NCI-H2107 (cell line): ENCODE measurements at regions not wholly inside any gene's neighbourhood (a gene's known extent, or its start where the extent isn't known, plus 50 kb on each side); places are given as distances from the start of the nearest gene placed in this dataset.

Experiments
- DNase-seq: peaks from one replicate; lab custom pipeline; 2025; lab: John Stamatoyannopoulos, UW

DNA sequence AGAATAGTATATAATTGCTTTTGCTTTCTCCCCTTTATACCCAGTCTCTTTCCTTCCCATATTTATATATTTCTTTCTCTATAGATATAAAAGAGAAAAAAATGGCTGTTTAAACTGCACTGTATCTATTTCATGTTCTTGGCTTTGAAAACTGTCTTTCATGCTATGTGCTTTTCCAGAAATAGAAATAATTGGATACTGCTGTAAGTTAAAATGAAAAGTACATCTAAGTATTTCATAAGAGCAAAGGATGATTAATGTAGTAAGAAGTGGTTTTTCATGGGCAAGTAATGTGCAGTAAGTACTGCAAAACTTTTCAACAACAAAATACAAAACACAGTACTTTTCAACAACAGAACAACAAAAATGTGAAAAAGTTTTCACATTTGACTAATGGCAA lies 237.9 kb downstream of the SNCA start:
- no peak for DNase-seq

DNA sequence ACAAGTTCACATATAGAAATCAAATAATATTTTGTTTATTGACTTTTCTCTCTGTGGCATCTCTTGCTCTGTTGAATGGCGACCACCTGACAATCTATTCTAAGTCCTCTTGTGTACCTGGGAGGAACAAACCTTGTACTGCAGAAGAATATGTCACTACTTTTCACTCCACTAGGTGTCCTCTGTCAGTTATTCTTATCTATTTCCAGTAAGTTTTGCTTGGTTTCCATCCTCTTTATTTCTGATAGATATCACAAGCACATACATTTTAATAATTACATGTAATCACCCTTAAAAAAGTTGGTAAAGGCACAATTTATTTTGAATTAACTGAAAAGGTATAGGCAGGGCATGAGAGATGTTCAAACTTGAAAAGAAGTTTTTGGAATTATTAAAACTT lies 238.4 kb downstream of the SNCA start:
- DNase-seq: no peak

DNA sequence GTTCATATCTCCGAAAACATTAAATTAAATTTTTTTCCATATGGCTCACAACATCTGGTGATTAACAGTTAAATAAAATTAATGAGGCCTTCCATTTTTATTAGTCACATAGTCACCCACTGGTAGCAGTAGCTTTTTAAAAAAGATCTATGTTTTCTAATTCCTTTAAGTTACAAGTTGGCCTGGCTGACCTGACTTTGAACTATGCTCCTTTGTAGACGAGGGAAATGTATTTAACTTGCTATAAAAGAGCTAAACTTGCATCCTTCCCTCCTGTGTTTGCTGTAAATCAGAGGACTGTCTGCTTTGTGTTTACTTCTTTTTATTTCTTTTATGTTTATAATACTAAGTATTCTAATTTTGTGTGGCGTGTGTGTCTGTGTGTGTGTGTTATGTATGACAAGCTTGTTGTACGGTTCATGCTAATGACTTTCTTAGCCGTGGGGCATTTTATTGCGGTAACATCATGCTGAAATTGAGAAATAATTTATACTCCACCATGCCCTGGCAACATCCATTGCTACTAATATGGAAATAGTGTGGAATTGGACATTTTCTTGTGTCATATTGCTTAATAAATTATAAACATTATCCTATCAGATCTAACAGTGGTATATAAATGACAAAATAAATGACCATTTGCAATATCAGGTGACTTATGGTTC lies 241.7 kb downstream of the SNCA start:
- DNase-seq: no peak

DNA sequence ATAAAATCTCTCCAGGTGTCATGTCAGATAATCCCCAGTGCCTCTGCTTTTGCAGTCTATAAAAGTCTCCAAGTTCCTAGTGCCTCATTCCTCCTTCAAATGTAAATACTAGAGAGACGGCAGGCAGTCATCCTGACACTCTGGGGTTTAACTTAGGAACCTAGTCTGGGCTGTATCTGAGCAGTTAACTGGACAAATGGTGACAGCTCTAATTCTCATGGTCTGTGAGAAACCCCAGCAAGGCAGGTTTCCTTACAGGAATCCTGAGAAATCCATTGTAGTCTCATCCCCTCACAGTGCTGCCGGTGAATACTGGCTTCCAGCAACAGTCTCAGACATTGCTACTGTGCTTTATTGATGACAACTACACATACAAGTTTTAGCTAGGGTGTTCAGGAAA lies 246.8 kb downstream of the SNCA start:
- no peak for DNase-seq

DNA sequence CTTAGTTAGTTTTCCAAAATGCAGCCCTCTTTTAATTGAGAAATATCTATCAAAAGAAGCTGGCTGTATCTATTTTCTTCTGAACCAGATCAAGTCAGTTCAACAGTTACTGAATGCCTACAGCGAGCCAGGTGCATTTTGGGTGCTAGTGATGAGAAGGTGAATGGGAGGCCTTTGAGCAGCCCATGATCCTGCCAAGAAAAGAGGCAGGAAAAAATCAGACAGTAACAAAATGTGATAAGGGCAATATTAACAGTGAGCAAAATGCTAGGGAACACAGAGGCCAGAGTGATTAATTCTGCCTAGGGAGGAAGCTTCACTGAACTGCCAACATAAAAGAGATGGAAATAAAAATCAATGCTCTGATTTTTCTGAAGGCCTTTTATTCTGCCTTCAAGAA lies 248.5 kb downstream of the SNCA start:
- DNase-seq: no peak

DNA sequence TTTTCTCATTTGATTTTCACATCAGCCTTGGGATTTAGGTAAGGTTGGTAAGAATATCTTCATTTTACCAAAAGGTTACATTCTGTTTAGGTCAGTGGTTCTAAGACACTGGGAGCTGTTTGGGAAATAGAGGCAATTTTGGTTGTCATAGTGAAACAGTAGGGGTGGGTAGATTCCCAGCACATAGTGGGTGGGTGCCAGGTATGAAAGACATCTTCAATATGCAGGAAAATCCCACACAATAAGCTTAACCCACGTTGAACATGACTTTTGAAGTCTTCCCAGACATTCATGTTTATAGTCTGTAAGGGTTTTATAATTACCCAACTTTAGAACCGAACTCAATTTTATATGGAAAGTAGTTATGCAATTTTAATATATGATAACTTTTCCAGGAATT lies 249.6 kb downstream of the SNCA start:
- DNase-seq: no peak

DNA sequence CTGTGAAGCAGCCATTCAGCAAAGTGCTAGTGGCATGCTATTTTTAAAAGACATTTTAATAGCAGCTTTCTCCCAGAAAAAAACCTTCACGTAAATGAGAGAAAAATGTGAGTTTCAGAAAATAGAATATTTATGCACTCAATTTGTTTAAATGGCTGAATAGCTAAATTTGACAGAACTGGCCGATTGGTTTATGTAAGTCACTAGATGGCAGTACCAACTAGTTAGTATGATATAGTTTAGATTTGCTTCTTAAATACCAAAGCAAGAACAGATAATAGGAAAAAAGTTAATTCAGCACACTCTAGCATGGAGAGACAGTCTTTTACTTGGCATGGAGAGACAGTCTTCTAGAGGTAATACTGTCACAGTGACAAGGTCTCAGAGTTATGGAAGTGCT lies 250.1 kb downstream of the SNCA start:
- no peak for DNase-seq

DNA sequence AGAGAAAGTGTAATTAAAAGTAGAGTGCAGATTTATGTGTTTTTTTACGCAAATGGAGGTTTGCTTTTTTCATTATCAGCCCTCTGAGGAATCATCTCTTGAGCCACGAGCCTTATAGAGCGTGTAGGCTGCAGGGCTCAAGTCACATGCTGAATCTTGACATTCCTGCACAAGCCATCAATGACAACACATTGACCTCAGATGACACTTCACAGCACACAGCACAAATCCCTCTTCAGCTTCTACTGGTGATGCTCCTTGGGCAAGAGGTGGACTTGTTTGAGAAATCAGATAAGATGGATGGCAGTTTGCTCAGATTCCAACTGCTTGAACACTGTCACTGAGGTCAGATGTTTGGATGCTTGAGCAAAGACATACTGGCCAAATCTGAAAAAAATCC lies 250.6 kb downstream of the SNCA start:
- no peak for DNase-seq

DNA sequence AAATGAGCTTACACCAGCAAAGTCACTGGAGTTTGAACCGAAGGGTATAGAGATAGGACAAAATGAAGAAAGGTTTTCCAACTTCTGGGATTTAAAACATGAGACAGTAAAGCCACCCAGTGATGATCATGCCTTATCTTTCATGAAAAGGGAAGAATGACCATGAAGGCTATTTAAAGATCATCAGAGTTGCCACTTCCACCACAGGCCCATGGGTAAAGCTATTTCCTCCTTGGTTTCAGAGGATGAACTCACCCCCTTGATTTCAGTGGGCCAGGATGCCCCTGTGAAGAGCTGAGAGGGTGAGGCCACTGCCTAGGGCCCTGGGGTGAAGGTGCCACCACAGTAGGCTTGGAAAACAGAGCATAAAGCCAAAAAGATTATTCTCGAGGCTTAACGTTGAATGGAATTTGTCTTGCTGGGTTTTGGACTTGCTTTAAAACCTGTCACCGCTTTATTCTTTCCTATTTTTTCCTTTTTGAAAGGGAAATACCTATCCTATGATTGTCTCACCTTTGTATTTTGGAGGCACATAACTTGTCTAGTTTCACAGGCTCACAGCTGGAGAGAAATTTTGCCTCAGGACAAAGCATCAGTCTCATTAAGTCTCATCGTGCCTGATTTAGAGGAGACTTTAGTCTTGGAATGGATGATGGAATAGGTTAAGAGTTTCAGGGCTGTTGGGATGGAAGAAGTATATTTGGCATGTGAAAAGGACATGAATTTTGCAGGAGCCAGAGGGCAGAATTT lies 254.0 kb downstream of the SNCA start:
- DNase-seq: no peak

DNA sequence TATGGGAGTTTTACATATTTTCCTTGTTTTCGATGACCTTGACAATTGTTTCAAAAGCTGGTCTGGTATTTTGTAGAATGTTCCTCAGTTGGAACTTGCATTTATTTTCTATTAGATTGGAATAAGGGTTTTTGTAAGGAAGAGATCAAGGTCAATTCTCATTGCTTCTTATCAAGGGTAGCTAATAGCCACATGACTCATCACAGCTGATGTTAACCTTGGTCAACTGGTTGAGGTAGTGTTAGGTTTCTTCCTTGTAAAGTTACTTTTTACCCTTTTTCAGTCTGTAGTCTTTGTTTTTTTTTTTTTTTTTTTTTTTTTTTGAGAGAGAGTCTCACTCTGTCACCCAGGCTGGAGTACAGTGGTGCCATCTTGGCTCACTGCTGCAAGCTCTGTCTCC lies 257.2 kb downstream of the SNCA start:
- no peak for DNase-seq

DNA sequence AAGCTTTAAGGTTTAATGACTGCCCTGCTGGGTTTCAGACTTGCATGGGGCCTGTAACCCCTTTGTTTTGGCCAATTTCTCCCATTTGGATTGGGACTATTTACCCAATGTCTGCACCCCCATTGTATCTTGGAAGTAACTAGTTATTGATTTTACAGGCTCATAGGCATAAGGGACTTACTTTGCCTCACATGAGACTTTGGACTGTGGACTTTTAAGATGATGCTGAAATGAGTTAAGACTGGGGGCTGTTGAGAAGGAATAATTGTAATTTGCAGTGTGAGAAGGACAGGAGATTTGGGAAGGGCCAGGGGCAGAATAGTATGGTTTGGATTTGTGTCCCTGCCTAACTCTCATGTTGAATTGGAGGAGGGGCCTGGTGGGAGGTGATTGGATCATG lies 260.7 kb downstream of the SNCA start:
- no peak for DNase-seq

DNA sequence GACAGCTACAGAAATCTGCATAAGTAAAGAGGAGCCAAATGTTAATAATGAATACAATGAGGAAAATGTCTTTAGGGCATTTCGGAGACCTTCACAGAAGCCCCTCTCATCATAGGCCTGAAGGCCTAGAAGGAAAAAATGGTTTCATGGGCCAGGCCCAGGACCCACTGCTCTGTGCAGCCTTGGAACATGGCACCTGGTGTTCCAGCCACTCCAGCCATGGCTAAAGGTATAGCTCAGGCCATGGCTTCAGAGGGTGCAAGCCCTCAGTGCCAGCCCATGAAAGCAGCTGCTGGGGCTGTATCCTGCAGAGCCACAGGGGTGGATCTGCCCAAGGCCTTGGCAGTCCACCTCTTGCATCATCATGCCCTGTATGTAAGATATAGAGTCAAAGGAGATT lies 261.1 kb downstream of the SNCA start:
- no peak for DNase-seq

DNA sequence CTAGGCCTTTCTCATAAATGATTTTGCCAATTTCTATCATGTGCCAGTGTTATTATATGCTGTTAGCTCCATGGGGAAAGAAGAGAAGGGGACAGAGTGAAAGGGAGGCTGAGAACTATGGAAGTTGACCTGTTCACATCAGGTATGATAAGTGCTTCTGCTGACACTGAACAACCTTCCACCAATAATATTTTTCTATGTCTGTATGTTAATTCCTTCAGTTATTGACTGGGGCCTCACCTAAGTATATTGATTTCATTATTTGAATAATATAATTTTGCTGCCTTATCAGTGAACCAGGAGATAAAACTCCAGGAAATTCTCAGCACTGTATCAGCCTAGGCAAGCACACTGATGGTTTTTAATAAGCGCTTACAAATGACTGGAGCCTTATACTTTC lies 262.8 kb downstream of the SNCA start:
- no peak for DNase-seq

DNA sequence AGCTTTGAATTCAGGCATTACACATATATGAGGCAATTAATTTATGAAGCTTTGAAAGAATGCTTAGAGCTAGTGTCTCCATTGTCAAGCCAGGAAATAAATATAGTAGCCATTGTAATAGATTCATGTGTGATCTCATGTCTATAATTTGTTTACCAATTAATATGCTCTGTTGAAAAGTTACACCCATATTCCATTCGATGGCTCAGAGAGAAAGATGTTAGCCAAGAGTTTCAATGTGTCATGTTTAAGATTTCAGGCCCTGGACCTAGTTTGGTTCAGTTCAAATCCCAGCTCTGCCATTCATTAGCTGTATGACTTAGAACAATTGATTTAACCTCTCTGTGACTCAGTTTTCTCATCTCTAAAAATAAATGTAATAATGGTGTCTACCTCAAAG lies 263.3 kb downstream of the SNCA start:
- no peak for DNase-seq

DNA sequence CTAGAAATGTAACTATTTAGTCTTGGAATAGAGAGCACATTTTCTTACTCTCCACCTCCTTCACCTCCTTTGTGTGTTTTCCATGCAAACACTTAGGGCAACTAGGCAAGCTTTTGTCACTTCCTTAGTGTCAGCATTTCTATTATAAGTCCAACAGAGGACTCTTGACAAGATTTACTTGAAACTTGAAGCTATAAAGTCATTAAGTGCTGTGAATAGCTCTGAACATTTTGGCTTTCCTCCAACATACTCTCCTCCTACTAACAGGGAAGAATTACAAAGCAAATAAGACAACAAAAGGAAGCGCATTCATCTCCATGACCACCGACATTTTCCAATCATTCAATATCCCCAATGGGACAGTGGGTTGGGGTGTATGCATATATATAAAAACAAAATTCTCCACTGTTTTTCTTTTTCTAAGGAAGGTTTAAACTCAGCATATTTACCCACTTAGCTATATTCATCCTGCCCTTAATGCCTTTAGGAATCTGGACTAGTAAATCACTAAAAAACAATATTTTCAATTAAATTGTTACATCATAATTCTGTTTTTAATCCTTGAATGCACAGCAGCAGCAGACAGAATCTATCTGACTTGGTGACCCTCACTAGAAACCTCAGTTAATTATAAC lies 264.6 kb downstream of the SNCA start:
- peak; percentile 33 for DNase-seq

DNA sequence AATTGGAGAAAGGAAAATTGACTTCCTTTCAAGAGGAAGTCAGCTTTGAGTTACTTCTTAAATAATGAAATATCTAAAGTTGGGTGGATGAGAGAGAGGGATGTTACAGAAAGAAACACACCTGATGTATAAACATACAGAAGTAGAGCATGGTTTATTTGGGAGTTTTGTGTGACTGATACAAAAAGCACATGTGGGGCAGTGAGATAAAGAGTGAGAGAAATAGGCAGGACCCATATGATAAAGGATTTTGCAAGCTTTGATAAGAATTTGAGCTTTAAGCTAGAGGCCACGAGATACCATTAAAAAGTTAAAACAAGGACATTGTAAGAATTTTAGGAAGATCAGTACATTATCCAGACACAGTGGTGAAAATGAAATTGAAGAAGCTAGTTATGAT lies 263.3 kb upstream of the GPRIN3 start:
- no peak for DNase-seq

DNA sequence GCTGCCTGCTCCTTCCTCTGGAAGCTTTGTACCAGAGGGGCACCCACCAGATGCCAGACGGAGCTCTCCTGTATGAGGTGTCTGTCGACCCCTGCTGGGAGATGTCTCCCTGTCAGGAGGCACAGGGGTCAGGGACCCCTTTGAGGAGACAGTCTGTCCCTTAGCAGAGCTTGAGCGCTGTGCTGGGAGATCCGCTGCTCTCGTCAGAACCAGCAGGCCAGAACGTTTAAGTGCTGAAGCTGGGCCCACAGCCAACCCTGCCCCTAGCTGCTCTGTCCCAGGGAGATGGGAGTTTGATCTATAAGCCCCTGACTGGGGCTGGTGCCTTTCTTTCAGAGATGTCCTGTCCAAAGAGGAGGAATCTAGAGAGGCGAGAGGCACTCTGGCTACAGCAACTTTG lies 260.3 kb upstream of the GPRIN3 start:
- DNase-seq: no peak

DNA sequence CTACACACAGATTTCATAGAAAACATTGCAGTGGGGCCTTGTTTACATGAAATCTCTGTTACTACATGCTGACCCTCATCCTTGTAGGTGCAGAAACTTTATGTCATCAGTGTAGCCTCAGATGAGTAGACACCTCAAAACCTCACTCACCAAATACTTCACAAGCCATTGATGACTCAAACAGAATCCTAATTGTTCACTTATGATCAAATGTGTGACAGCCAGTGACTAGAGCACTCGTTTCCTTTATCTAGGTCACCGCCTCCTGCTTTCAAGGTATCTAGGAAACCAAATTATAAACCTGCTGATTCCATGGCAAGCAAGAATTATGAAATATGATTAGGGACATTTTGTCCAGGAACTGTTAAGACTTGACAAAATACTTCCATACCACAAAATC lies 255.8 kb upstream of the GPRIN3 start:
- DNase-seq: no peak

DNA sequence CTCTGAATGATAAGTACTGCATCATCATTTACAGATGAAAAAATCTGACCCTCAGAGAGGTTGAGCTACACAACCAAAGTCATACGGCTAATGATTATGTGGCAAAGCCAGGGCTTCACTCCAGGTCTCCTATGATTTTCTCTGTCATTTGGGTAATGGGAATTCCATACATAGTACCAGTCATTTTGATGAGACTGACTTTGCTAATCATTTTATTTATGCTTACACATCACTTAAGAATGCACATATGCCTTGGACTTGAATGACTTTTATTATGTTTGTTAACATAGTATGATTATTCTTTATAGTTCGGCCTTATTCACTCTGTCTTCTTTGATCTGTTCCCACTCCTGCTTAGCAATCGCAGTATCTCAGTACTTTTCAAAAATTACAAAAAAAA lies 255.1 kb upstream of the GPRIN3 start:
- no peak for DNase-seq

DNA sequence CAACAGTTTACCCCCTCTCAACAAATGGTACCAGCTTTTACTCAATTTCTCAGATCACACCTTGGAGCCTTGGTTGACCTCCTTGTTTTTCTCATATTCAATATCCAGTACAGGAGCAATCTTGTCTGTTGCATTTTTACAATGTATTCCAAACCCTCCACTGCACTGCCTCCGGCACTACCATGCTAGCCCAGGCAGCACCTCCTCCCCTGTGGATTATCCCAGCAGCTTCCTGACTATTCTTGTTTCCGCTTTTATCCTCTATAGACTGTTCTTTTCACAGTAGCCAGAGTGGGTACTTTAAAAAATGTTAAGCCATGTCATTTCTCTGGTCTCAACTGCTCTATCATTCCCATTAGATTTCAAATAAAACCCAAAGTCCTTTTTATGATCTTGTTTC lies 253.4 kb upstream of the GPRIN3 start:
- DNase-seq: no peak

DNA sequence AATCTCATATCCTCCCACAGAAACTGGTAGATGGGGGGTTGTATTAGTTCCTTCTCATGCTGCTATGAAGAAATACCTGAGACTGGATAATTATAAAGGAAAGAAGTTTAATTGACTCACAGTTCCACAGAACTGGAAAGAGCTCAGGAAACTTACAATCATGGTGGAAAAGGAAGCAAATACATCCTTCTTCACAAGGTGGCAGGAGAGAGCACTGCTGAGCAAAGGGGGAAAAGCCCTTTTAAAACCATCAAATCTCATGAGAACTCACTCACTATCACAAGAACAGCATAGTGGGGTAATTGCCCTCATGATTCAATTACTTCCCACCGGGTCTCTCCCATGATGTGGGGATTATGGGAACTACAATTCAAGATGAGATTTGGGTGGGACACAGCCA lies 250.5 kb upstream of the GPRIN3 start:
- DNase-seq: no peak

DNA sequence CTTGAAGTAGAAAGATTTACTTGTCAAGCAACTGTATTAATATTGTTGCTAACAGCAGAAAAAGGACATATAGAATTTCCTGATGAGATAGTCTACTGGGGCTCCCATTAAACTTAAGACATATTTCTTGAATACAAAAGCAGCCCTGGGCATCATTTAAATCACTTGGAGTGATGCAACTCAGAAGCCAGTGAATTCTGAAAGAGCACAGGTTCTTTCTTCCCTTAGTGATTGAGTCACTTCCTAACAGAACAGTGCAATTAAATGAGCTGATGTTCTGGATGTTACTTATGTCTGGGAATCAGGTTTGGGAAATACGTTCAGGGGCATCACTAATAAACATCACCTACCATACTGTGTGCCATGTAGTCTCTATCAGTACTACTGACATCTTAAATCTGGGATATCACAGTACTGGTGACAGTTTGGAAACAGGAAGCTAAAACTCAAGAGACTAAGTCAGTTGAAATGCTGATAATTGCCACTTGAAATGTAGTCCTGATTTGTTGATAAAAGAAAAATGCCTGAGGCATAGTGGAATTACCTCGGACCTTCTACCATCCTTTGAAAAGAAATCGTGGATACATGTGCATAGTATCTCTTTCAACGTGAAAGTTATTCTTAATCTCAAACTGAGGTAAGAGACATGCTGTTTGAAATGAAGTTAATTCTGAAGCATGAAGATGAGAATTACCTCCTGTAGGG lies 249.2 kb upstream of the GPRIN3 start:
- DNase-seq: no peak

DNA sequence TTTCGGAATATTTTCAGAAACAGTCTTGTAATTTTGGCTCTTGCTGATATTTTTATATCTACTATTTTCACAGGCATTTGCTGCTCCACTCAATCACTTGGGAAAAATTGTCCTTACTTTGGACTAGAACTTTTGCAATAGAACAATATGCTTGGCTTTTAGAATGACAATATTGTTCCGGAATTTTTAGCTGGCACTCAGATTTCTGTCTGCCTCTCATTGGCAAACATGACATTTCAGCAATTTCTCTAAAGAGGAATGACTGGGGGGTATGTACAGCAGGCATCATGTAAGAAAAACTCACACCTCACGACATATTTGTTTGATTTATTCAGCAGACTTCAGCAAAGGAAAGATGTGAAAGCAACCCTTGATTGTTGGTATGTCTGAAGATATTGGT lies 243.6 kb upstream of the GPRIN3 start:
- DNase-seq: no peak
